Stimulated activated CD4-positive, alpha-beta T cell treated with anti-CD3 and anti-CD28 coated beads, TNF-alpha, amount 100 ng/mL, for 1 hour (primary cell): ENCODE measurements at regions not wholly inside any gene's neighbourhood (a gene's known extent, or its start where the extent isn't known, plus 50 kb on each side); places are given as distances from the start of the nearest gene placed in this dataset.

Source experiments
- DNase-seq, 3 donors: peaks; one replicate each; pipeline ENCODE4 v3.0.0-alpha.2; 2020; ENCODE audit warnings: low read depth in 3 of 3, low spot score in 1 of 3

GRCh38 chr9:14967450-14968321 is 57.5 kb upstream of the FREM1 start:
- no peak for DNase-seq

GRCh38 chr9:14962193-14962882 is 52.1 kb upstream of the FREM1 start:
- DNase-seq, result no peak

- DNase-seq, result no peak
Observed at GRCh38 chr9:14961372-14962068, 51.3 kb upstream of the FREM1 start.

GRCh38 chr9:14960881-14961280 is 50.7 kb upstream of the FREM1 start:
- DNase-seq, result no peak
